C4-2B (cell line): ENCODE measurements at regions not wholly inside any gene's neighbourhood (a gene's known extent, or its start where the extent isn't known, plus 50 kb on each side); places are given as distances from the start of the nearest gene placed in this dataset.

ENCODE experiments used
- H3K27ac ChIP-seq: fragments of 450-650 bp; 2 replicates; pipeline ENCODE4 v1.5.1; 2017
- CTCF ChIP-seq: fragments of 450-650 bp; conservative IDR thresholded peaks from 2 replicates; pipeline ENCODE4 v1.5.1; 2017; ENCODE audit warnings: mild to moderate bottlenecking
- ZFX ChIP-seq: fragments of 450-650 bp; IDR thresholded peaks from 2 replicates; pipeline ENCODE4 v1.6.1; 2017

DNA sequence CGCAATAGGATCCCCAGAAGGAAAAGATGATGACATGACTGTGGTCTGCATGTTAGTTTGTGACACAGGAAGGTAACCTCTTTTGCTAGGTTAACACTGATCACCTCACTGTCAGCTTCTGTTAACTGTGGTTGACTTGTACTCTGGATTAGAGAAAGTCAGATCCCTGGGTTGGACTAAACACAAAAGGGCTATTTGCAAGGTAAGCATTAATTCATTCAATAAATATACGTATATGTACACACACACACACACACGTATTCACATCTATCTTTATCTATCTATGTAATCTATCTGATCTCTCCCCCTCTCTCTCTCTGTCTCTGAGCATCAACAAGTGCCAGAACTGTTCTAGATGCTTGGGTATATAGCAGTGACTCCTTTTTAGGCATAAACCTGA is 136.1 kb upstream of the SNX19 start:
- no peak overlapping the region for H3K27ac ChIP-seq
- no peak for TF ChIP-seq CTCF
- TF ChIP-seq ZFX: no peak

GRCh38 chr11:131056036-131056435 is 139.8 kb upstream of the SNX19 start:
- no peak overlapping the region for H3K27ac ChIP-seq
- TF ChIP-seq CTCF (no peak), ZFX (no peak)

GRCh38 chr11:131063638-131064037 is 147.4 kb upstream of the SNX19 start:
- no peak overlapping the region for H3K27ac ChIP-seq
- TF ChIP-seq ZFX (no peak), CTCF (no peak)

GRCh38 chr11:131064373-131064991 is 148.2 kb upstream of the SNX19 start:
- TF ChIP-seq ZFX (no peak), CTCF (peak; percentile 90)
- H3K27ac ChIP-seq: no peak overlapping the region

- TF ChIP-seq ZFX: no peak
- TF ChIP-seq CTCF: no peak
- no peak overlapping the region for H3K27ac ChIP-seq
Measured at GRCh38 chr11:131065435-131066413, 149.4 kb upstream of the SNX19 start.

GRCh38 chr11:131066551-131066950 is 150.3 kb upstream of the SNX19 start:
- H3K27ac ChIP-seq: no peak overlapping the region

More at GRCh38 chr11:131066551-131066950, 150.3 kb upstream of the SNX19 start:
- TF ChIP-seq ZFX: no peak
- no peak for TF ChIP-seq CTCF
